ENCODE measurements at regions not wholly inside any gene's neighbourhood (a gene's known extent, or its start where the extent isn't known, plus 50 kb on each side); places are given as distances from the start of the nearest gene placed in this dataset.

DNA sequence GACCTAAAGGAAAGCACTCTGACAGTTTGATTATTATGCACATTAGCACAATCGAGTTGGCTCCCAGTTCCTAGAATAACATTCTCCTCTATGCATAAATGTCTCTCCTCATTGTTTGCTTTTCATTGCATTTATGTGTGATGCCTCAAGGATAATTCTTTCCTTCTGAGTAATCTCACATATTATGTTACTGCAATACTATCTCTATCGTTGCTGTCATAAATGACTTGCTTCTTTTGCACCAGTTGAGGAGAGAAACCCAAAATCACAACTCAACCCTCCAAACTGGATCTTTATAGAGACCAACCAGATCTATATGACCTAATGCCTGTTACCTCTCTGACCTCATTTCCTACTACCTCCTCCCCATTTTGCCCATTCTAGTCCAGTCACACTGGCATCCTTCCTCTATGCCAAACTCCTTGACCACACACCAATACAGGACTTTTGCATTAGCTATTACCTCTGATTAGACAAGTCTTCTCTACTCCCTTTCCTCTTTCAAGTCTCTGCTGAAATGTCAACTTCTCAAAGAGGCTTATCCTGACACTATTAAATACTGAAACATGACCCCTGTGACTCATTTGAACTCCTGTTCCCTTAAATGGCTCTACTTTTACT is 1026.0 kb downstream of the TUSC7 start:
- Histone ChIP-seq H3K27ac (no peak overlapping the region), H3K4me1 (no peaks in the 10 kb centered on the region), H3K4me3 (no peak overlapping the region), H3K27me3 (ENCODE audit: low read depth) (no peaks in the 10 kb centered on the region), H3K36me3 (no peaks in the 10 kb centered on the region), H3K9me3 (no peaks in the 10 kb centered on the region)
- intact Hi-C loops (cut with DNase I): no loop called here
- no peak for ATAC-seq
- TF ChIP-seq, protein P1, sequence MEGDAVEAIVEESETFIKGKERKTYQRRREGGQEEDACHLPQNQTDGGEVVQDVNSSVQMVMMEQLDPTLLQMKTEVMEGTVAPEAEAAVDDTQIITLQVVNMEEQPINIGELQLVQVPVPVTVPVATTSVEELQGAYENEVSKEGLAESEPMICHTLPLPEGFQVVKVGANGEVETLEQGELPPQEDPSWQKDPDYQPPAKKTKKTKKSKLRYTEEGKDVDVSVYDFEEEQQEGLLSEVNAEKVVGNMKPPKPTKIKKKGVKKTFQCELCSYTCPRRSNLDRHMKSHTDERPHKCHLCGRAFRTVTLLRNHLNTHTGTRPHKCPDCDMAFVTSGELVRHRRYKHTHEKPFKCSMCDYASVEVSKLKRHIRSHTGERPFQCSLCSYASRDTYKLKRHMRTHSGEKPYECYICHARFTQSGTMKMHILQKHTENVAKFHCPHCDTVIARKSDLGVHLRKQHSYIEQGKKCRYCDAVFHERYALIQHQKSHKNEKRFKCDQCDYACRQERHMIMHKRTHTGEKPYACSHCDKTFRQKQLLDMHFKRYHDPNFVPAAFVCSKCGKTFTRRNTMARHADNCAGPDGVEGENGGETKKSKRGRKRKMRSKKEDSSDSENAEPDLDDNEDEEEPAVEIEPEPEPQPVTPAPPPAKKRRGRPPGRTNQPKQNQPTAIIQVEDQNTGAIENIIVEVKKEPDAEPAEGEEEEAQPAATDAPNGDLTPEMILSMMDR (IDR thresholded peaks at IDR 0.05): no peak
- no peak for DNase-seq

DNA sequence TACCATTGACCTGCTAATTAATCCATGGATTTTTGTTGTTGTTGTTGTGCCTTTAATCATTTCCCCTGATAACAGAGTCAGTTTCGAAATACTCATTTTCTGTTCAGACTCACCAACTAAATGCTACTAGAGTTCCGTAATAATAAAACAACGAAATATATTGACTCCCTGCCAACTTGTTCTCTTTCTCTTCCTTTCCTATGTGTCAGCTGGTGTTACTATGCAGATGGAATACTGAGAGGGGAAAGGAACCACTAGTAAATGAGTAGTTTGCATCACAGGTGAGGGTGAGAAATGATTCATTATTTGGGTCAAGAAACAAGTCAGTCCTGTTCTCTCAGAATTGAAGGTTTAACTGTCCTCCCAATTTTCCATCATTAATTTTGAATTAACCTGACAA is 1027.3 kb downstream of the TUSC7 start:
- DNase-seq (no peak), ATAC-seq (peak in 1 of 2 donors; percentile 32)
- TF ChIP-seq, protein P1 (IDR thresholded peaks at IDR 0.05): no peak
- intact Hi-C loops (cut with DNase I): no loop called here
- Histone ChIP-seq H3K4me1 (no peaks in the 10 kb centered on the region), H3K4me3 (no peak overlapping the region), H3K27ac (no peak overlapping the region), H3K9me3 (no peaks in the 10 kb centered on the region), H3K27me3 (ENCODE audit: low read depth) (no peaks in the 10 kb centered on the region), H3K36me3 (no peaks in the 10 kb centered on the region)

DNA sequence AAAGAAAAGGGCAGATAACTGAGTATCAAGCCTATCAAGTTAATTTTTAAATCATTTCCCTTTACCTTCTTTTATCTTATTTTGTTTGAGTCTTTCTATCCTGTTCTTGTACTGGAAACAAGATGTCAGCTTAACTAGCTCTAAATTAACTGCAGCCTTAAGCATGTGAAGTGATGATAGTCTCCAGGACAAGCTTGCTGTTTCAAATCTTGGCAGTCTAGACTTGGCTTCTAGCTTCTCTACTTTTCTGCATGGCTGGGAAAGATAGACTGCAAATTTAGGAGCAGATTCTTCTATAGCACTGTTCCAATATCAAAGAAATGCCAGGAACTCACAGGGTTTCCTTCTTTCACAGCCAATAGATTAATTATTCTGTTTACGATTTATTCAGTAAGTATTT is 1034.4 kb downstream of the TUSC7 start:
- Histone ChIP-seq H3K4me3 (no peak overlapping the region), H3K36me3 (no peaks in the 10 kb centered on the region), H3K27ac (no peak overlapping the region), H3K4me1 (no peaks in the 10 kb centered on the region), H3K27me3 (ENCODE audit: low read depth) (no peaks in the 10 kb centered on the region), H3K9me3 (no peaks in the 10 kb centered on the region)
- intact Hi-C loops (cut with DNase I): no loop called here
- ATAC-seq (no peak), DNase-seq (no peak)
- TF ChIP-seq, protein P1 (IDR thresholded peaks at IDR 0.05): no peak

DNA sequence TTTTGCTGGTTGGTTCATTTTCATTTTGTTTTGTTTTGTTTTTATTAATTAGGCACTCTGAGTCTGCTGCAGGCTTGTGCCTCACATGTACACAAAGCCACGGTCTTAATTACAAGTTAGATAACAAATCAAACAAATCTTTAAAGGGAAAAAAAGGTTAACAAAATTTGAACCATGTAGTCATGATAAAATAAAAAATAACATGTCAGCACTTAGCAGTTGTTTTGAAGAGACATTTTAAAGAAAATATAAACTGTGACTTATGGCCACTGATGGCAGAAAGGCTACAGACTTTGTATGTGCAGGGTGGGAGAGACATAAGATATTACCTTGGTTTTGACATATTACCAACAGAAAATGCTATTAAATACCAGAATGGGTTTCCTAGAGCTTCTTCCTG is 1035.4 kb downstream of the TUSC7 start:
- Histone ChIP-seq H3K9me3 (no peaks in the 10 kb centered on the region), H3K27me3 (ENCODE audit: low read depth) (no peaks in the 10 kb centered on the region), H3K4me1 (no peaks in the 10 kb centered on the region), H3K4me3 (no peak overlapping the region), H3K27ac (no peak overlapping the region), H3K36me3 (no peaks in the 10 kb centered on the region)
- TF ChIP-seq, protein P1 (IDR thresholded peaks at IDR 0.05): no peak
- DNase-seq: no peak
- intact Hi-C loops (cut with DNase I): no loop called here
- no peak for ATAC-seq

DNA sequence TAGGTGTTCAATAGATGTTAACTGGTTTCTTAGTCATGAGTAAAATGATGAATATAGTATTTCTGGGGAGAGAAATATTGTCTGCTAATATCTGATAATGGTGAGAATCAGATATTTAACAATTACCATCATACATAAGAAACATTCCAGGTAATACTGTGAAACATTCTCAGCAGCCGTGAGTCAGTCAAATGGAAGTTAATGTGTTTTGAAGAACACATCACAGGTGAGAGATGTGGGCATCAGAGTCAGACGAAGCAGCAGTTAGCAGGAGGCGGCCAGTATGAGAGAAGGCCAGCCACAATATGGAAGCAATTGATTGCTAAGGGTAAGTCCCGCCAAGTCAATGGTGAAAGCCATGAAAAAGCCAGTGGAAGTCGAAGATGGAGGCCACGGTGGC is 1035.9 kb downstream of the TUSC7 start:
- Histone ChIP-seq H3K4me3 (no peak overlapping the region), H3K27me3 (ENCODE audit: low read depth) (no peaks in the 10 kb centered on the region), H3K9me3 (no peaks in the 10 kb centered on the region), H3K4me1 (no peaks in the 10 kb centered on the region), H3K27ac (no peak overlapping the region), H3K36me3 (no peaks in the 10 kb centered on the region)
- intact Hi-C loops (cut with DNase I): no loop called here
- DNase-seq: no peak
- no peak for ATAC-seq
- TF ChIP-seq, protein P1 (IDR thresholded peaks at IDR 0.05): no peak

Measured in lower lobe of right lung (tissue), 2 donors.